ENCODE measurements at regions not wholly inside any gene's neighbourhood (a gene's known extent, or its start where the extent isn't known, plus 50 kb on each side); places are given as distances from the start of the nearest gene placed in this dataset.
A peak's percentile ranks its signal among the peaks of the same experiment; 100 is the strongest.

GRCh38 chr3:124132813-124133212 is 140.9 kb upstream of the ROPN1 start:
- Mint-ChIP-seq H3K27ac (peak overlapping the region; percentile 88), H3K4me1 (peaks cover 30% of the 10 kb centered on the region), H3K27me3 (ENCODE audit: low read depth, poor library complexity) (peaks cover 6% of the 10 kb centered on the region), H3K4me3 (no peak overlapping the region), H3K36me3 (ENCODE audit: low read depth) (peaks cover 9% of the 10 kb centered on the region), H3K9me3 (no peaks in the 10 kb centered on the region)
- TF ChIP-seq, protein P1, sequence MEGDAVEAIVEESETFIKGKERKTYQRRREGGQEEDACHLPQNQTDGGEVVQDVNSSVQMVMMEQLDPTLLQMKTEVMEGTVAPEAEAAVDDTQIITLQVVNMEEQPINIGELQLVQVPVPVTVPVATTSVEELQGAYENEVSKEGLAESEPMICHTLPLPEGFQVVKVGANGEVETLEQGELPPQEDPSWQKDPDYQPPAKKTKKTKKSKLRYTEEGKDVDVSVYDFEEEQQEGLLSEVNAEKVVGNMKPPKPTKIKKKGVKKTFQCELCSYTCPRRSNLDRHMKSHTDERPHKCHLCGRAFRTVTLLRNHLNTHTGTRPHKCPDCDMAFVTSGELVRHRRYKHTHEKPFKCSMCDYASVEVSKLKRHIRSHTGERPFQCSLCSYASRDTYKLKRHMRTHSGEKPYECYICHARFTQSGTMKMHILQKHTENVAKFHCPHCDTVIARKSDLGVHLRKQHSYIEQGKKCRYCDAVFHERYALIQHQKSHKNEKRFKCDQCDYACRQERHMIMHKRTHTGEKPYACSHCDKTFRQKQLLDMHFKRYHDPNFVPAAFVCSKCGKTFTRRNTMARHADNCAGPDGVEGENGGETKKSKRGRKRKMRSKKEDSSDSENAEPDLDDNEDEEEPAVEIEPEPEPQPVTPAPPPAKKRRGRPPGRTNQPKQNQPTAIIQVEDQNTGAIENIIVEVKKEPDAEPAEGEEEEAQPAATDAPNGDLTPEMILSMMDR (IDR thresholded peaks at IDR 0.05) = no peak
- DNase-seq = no peak

- peaks cover 9% of the 10 kb centered on the region for H3K36me3 Mint-ChIP-seq (ENCODE audit: low read depth)
- H3K4me3 Mint-ChIP-seq = no peak overlapping the region
- H3K4me1 Mint-ChIP-seq = peaks cover 35% of the 10 kb centered on the region
- H3K9me3 Mint-ChIP-seq = no peaks in the 10 kb centered on the region
- no peak overlapping the region for H3K27ac Mint-ChIP-seq
- DNase-seq = no peak
- TF ChIP-seq, protein P1 (IDR thresholded peaks at IDR 0.05) = no peak
- peaks cover 6% of the 10 kb centered on the region for H3K27me3 Mint-ChIP-seq (ENCODE audit: low read depth, poor library complexity)
These were observed 141.5 kb upstream of the ROPN1 start for GRCh38 chr3:124133366-124133940.

DNA sequence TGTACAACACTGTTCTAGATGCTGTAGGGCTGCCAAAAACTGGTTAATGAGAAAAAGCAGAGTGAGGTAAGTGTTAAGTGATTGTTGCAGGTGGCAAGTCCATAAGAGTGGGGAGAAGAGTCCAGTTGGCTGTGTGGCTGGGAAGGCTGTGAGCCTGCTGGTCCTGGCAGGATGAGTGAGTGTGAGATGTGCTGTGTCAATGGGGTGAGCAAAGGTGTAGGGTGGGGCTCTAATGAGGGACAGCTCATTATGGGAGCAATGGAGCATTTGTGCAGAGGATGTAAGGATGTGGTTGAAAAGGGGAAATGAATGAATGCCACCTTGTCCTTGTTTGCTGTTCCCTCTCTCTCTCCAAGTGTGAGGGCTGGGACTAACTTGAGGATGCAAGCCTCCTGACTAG is 145.3 kb upstream of the ROPN1 start:
- H3K27ac Mint-ChIP-seq = no peak overlapping the region

DNA sequence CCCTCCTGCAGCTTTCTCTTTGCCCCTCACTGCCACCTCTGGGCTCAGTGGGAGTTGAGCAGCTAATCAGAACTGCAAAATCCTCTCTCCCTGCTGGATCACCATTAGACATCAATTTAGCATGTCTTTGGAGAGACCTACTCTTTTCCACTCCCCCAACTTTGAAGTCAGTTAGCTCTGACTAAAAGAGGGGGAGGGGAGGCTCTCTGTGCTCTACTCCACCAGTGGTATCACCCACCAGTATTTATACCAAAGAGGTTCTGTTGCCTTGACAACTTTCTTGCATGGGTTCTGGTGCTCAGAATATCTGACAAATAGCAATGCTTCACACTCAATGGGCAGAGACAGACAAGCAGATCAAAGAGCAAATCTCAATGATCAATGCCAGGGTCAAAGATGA is 146.2 kb upstream of the ROPN1 start:
- no peaks in the 10 kb centered on the region for H3K9me3 Mint-ChIP-seq
- no peak overlapping the region for H3K4me3 Mint-ChIP-seq
- TF ChIP-seq, protein P1 (IDR thresholded peaks at IDR 0.05) = no peak
- DNase-seq = no peak
- H3K27ac Mint-ChIP-seq = peak overlapping the region; percentile 68
- no peaks in the 10 kb centered on the region for H3K27me3 Mint-ChIP-seq (ENCODE audit: low read depth, poor library complexity)
- H3K36me3 Mint-ChIP-seq (ENCODE audit: low read depth) = peaks cover 9% of the 10 kb centered on the region
- H3K4me1 Mint-ChIP-seq = peaks cover 28% of the 10 kb centered on the region

More for the DNA sequence above, 145.3 kb upstream of the ROPN1 start:
- H3K9me3 Mint-ChIP-seq = no peaks in the 10 kb centered on the region
- TF ChIP-seq, protein P1 (IDR thresholded peaks at IDR 0.05) = no peak
- H3K36me3 Mint-ChIP-seq (ENCODE audit: low read depth) = peaks cover 9% of the 10 kb centered on the region
- no peak for DNase-seq
- H3K4me3 Mint-ChIP-seq = no peak overlapping the region
- H3K27me3 Mint-ChIP-seq (ENCODE audit: low read depth, poor library complexity) = peaks cover under 1% of the 10 kb centered on the region
- peaks cover 37% of the 10 kb centered on the region for H3K4me1 Mint-ChIP-seq

- H3K4me3 Mint-ChIP-seq = no peak overlapping the region
- TF ChIP-seq, protein P1 (IDR thresholded peaks at IDR 0.05) = no peak
- peaks cover 3% of the 10 kb centered on the region for H3K27me3 Mint-ChIP-seq (ENCODE audit: low read depth, poor library complexity)
- H3K4me1 Mint-ChIP-seq = peaks cover 40% of the 10 kb centered on the region
- H3K9me3 Mint-ChIP-seq = no peaks in the 10 kb centered on the region
- no peaks in the 10 kb centered on the region for H3K36me3 Mint-ChIP-seq (ENCODE audit: low read depth)
- DNase-seq = no peak
- H3K27ac Mint-ChIP-seq = no peak overlapping the region
These were observed 148.8 kb upstream of the ROPN1 start for GRCh38 chr3:124140746-124141145.

DNA sequence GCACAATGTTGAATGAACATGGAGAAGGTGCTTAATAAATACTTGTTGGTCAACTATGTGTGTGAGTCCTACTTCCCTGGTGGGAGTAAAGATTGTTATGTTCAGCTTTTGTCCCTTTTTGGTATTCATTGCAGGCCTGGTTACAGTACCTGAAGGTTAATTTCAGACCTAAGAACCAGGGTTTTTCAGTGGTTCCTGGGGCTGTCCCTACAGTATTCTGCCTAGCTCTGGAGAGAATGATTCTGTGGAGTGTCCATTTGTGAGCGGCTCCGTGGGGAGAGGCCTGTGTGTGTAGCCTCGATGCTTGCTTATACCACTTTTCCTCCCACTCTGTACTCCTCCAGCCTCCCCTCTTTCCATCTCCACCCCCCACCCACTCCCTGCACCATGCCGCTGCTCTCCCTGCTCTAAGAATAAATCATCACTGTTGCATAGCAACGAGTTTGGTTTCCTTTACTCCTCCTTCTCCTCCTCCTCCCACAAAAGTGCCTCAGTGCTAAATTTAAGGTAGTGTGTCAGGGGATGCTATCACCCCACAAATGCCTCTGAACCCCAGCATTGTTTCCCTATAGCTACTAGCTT is 150.6 kb upstream of the ROPN1 start:
- TF ChIP-seq, protein P1 (IDR thresholded peaks at IDR 0.05) = no peak
- Mint-ChIP-seq H3K9me3 (no peaks in the 10 kb centered on the region), H3K4me3 (no peak overlapping the region)

More for the DNA sequence above, 150.6 kb upstream of the ROPN1 start:
- no peaks in the 10 kb centered on the region for H3K36me3 Mint-ChIP-seq (ENCODE audit: low read depth)
- peaks cover 3% of the 10 kb centered on the region for H3K27me3 Mint-ChIP-seq (ENCODE audit: low read depth, poor library complexity)
- H3K27ac Mint-ChIP-seq = no peak overlapping the region
- DNase-seq = peak; percentile 26
- peaks cover 38% of the 10 kb centered on the region for H3K4me1 Mint-ChIP-seq

All from nephron progenitor cell (in vitro differentiated cells).